AG09309 (cell line): ENCODE measurements at regions not wholly inside any gene's neighbourhood (a gene's known extent, or its start where the extent isn't known, plus 50 kb on each side); places are given as distances from the start of the nearest gene placed in this dataset.

Experiments used
- DNase-seq: peaks from one replicate; pipeline ENCODE4 v3.0.0-alpha.2; 2010; ENCODE audit warnings: low read depth
- H3K4me3 ChIP-seq: 2 replicates; pipeline ENCODE4 v1.5.1; 2011; ENCODE audit warnings: mild to moderate bottlenecking, low read depth, low read length, moderate library complexity; ENCODE audit not compliant: control insufficient read depth
- CTCF ChIP-seq: IDR thresholded peaks from 2 replicates; pipeline ENCODE4 v1.5.1; 2011; ENCODE audit warnings: mild to moderate bottlenecking, low read depth, low read length, inconsistent platforms; ENCODE audit not compliant: insufficient read depth, control insufficient read depth; ENCODE audit errors: missing control alignments

- no peak overlapping the region for H3K4me3 ChIP-seq
- no peak for TF ChIP-seq CTCF
- DNase-seq = no peak
Observed at GRCh38 chr14:25215607-25216006, 165.7 kb upstream of the STXBP6 start.

GRCh38 chr14:25197885-25198284 is 147.9 kb upstream of the STXBP6 start:
- no peak for DNase-seq
- no peak overlapping the region for H3K4me3 ChIP-seq
- TF ChIP-seq CTCF = no peak

- no peak for DNase-seq
- no peak overlapping the region for H3K4me3 ChIP-seq
- TF ChIP-seq CTCF = no peak
Observed at GRCh38 chr14:25180221-25180620, 130.3 kb upstream of the STXBP6 start.

GRCh38 chr14:25178255-25178654 is 128.3 kb upstream of the STXBP6 start:
- no peak for TF ChIP-seq CTCF
- DNase-seq = no peak
- no peak overlapping the region for H3K4me3 ChIP-seq

- no peak overlapping the region for H3K4me3 ChIP-seq
- DNase-seq = peak; percentile 46
- peak; percentile 67 for TF ChIP-seq CTCF
Observed at GRCh38 chr14:25150934-25151790, 101.2 kb upstream of the STXBP6 start.

GRCh38 chr14:25150401-25150800 is 100.5 kb upstream of the STXBP6 start:
- no peak overlapping the region for H3K4me3 ChIP-seq
- no peak for DNase-seq
- no peak for TF ChIP-seq CTCF
